Caco-2 (cell line): ENCODE measurements at regions not wholly inside any gene's neighbourhood (a gene's known extent, or its start where the extent isn't known, plus 50 kb on each side); places are given as distances from the start of the nearest gene placed in this dataset.

Experiments used
- BruUV-seq: library from RNA; stranded (reverse); fragments of 400-500 nt; replicated peaks from 2 replicates; lab custom pipeline; 2021; lab: Mats Ljungman, UMichigan
- CTCF ChIA-PET: fragments of 300-600 bp; sonication (Branson Sonifier 250); formaldehyde crosslinking; loops from one replicate; lab custom pipeline; 2022; ENCODE audit warnings: antibody characterized with exemption; lab: Charles Lee
- POLR2A ChIA-PET: fragments of 300-600 bp; sonication (Branson Sonifier 250); formaldehyde crosslinking; loops from one replicate; lab custom pipeline; 2022; ENCODE audit warnings: antibody characterized with exemption; lab: Charles Lee
- DNase-seq, 2 experiments: peaks; one replicate each; pipeline versions ENCODE4 v3.0.0 to v3.0.0-alpha.2; 2020 to 2022
- H3K27me3 ChIP-seq: replicated peaks from 2 replicates; pipeline ENCODE4 v1.6.0; 2011; ENCODE audit warnings: low read length; ENCODE audit not compliant: control insufficient read depth, insufficient read depth
- H3K36me3 ChIP-seq: 2 replicates; pipeline ENCODE4 v1.5.1; 2011; ENCODE audit warnings: low read length; ENCODE audit not compliant: control insufficient read depth, insufficient read depth
- H3K4me1 ChIP-seq: fragments of 250-450 bp; sonication (Bioruptor Pico); 2 replicates; pipeline ENCODE4 v1.5.1; 2020; ENCODE audit warnings: mild to moderate bottlenecking
- H3K4me3 ChIP-seq: 2 replicates; pipeline ENCODE4 v1.5.1; 2011; ENCODE audit warnings: low read depth, mild to moderate bottlenecking, control low read depth, low read length
- H3K9me3 ChIP-seq: fragments of 250-450 bp; sonication (Bioruptor Pico); 2 replicates; pipeline ENCODE4 v1.5.1; 2020; ENCODE audit warnings: mild to moderate bottlenecking, moderate library complexity
- H3K27ac Mint-ChIP-seq: one replicate; pipeline ENCODE4 v1.8.0; 2022; ENCODE audit warnings: mixed read lengths; ENCODE audit not compliant: unreplicated experiment
- H3K27me3 Mint-ChIP-seq: one replicate; pipeline ENCODE4 v1.8.0; 2022; ENCODE audit warnings: mixed read lengths; ENCODE audit not compliant: insufficient read depth, unreplicated experiment
- H3K36me3 Mint-ChIP-seq: one replicate; pipeline ENCODE4 v1.8.0; 2022; ENCODE audit warnings: mild to moderate bottlenecking, mixed read lengths; ENCODE audit not compliant: insufficient read depth, unreplicated experiment
- H3K4me1 Mint-ChIP-seq: one replicate; pipeline ENCODE4 v1.8.0; 2022; ENCODE audit warnings: low read depth, mixed read lengths; ENCODE audit not compliant: unreplicated experiment
- H3K4me3 Mint-ChIP-seq: one replicate; pipeline ENCODE4 v1.8.0; 2022; ENCODE audit warnings: mild to moderate bottlenecking, moderate library complexity, mixed read lengths; ENCODE audit not compliant: unreplicated experiment
- H3K9me3 Mint-ChIP-seq: one replicate; pipeline ENCODE4 v1.8.0; 2022; ENCODE audit warnings: mixed read lengths; ENCODE audit not compliant: unreplicated experiment
- intact Hi-C: fragments of 100-400 bp; cut with micrococcal nuclease; formaldehyde crosslinking; loops from one replicate; pipeline ENCODE4 v1.10.0; 2022; ENCODE audit not compliant: unreplicated experiment
- TF ChIP-seq, protein P1 (sequence below), 2 experiments: fragments of 200-600 bp in 1 of 2; IDR thresholded peaks; 1 replicate in 1 of 2; 2 replicates in 1 of 2; pipeline versions ENCODE4 v1.5.1 to v1.8.0; 2011 to 2022; ENCODE audit warnings: antibody characterized with exemption in 1 of 2, control low read depth in 1 of 2, inconsistent platforms in 1 of 2, low read depth in 1 of 2, low read length in 1 of 2, mild to moderate bottlenecking in 1 of 2, moderate library complexity in 1 of 2; ENCODE audit not compliant: insufficient read depth in 1 of 2, severe bottlenecking in 1 of 2, unreplicated experiment in 1 of 2

DNA sequence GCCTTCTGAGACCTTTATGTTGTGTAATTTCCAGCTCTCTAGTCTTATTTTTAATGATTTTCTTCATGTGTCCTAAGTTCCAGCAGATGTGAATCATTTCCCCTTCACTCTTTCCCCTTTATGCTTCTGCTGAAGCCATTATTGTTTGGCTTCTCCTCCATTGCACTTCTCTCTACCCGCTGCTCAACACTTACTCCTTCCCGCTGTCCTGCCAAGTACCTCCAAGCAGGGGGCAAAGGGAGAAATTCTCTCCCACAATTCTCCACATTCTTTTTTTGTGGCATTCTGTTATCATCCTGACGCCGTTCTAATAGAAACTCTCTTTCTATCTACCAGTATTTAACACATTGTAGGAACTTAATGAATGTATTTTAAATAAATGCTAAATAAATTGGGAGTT is 388.9 kb upstream of the TPK1 start:
- TF ChIP-seq, protein P1, sequence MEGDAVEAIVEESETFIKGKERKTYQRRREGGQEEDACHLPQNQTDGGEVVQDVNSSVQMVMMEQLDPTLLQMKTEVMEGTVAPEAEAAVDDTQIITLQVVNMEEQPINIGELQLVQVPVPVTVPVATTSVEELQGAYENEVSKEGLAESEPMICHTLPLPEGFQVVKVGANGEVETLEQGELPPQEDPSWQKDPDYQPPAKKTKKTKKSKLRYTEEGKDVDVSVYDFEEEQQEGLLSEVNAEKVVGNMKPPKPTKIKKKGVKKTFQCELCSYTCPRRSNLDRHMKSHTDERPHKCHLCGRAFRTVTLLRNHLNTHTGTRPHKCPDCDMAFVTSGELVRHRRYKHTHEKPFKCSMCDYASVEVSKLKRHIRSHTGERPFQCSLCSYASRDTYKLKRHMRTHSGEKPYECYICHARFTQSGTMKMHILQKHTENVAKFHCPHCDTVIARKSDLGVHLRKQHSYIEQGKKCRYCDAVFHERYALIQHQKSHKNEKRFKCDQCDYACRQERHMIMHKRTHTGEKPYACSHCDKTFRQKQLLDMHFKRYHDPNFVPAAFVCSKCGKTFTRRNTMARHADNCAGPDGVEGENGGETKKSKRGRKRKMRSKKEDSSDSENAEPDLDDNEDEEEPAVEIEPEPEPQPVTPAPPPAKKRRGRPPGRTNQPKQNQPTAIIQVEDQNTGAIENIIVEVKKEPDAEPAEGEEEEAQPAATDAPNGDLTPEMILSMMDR (IDR thresholded peaks at IDR 0.05; ENCODE audit: insufficient read depth in 1 of 2, low read depth in 1 of 2, low read length in 1 of 2, severe bottlenecking in 1 of 2, unreplicated experiment in 1 of 2): no peak
- no TSS peak for BruUV-seq
- Histone ChIP-seq H3K4me3 (no peak overlapping the region), H3K4me1 (no peaks in the 10 kb centered on the region), H3K9me3 (no peaks in the 10 kb centered on the region; the same call in 1 of the 2 replicates), H3K36me3 (no peaks in the 10 kb centered on the region), H3K27me3 (no peaks in the 10 kb centered on the region)
- ChIA-PET CTCF (no interaction called here), POLR2A (no interaction called here)
- Mint-ChIP-seq H3K9me3 (no peaks in the 10 kb centered on the region), H3K4me3 (no peak overlapping the region), H3K27me3 (no peaks in the 10 kb centered on the region), H3K4me1 (no peaks in the 10 kb centered on the region), H3K27ac (no peak overlapping the region), H3K36me3 (no peaks in the 10 kb centered on the region)
- DNase-seq: no peak
- intact Hi-C loops: no loop called here

DNA sequence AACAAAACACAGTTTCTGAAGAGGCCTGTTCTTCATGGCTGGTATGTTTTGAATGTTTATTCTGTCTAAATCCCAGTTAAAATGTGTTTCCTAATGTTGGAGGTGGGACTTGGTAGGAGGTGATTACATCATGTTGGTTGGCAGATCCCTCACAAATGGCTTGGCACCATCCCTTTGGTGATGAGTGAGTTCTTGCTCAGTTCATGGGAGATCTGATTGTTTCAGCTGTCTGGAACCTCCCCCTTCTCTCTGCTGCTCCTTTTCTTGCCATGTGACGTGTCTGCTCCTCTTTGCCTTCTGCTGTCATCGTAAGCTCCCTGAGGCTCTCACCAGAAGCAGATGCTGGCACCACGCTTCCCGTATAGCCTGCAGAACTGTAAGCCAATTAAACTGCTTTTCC is 383.6 kb upstream of the TPK1 start:
- CTCF ChIA-PET: no interaction called here
- Histone ChIP-seq H3K9me3 (no peaks in the 10 kb centered on the region), H3K36me3 (no peaks in the 10 kb centered on the region), H3K4me3 (no peak overlapping the region), H3K4me1 (no peaks in the 10 kb centered on the region), H3K27me3 (no peaks in the 10 kb centered on the region)
- no peak overlapping the region for H3K27ac Mint-ChIP-seq
- no TSS peak for BruUV-seq
- TF ChIP-seq, protein P1 (IDR thresholded peaks at IDR 0.05; ENCODE audit: insufficient read depth in 1 of 2, low read depth in 1 of 2, low read length in 1 of 2, severe bottlenecking in 1 of 2, unreplicated experiment in 1 of 2): no peak
- H3K9me3 Mint-ChIP-seq: no peaks in the 10 kb centered on the region
- H3K27me3 Mint-ChIP-seq: peaks cover 11% of the 10 kb centered on the region
- no peaks in the 10 kb centered on the region for H3K36me3 Mint-ChIP-seq
- intact Hi-C loops: no loop called here
- no peaks in the 10 kb centered on the region for H3K4me1 Mint-ChIP-seq
- H3K4me3 Mint-ChIP-seq: no peak overlapping the region
- POLR2A ChIA-PET: no interaction called here
- DNase-seq: no peak

DNA sequence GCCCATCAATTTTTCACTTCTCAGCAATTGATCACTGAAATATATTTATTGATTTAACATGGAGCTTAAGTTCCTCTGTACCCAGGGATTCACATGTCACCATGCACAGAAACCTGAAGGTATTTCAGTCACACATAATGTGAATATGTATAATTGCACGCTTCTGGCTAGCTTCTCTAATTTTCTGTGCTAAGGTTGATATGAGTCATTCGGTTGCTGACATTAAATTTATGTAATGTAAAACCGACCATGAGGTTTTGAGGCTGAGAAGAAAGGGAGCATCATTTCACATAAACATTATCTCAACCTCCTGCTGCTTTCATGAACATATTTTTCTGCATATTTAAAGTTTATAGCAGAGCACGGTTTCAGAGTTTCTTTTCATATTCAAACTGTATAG is 381.0 kb upstream of the TPK1 start:
- H3K9me3 Mint-ChIP-seq: no peaks in the 10 kb centered on the region
- POLR2A ChIA-PET: no interaction called here
- H3K4me1 Mint-ChIP-seq: no peaks in the 10 kb centered on the region
- TF ChIP-seq, protein P1 (IDR thresholded peaks at IDR 0.05; ENCODE audit: insufficient read depth in 1 of 2, low read depth in 1 of 2, low read length in 1 of 2, severe bottlenecking in 1 of 2, unreplicated experiment in 1 of 2): no peak
- Histone ChIP-seq H3K9me3 (no peaks in the 10 kb centered on the region), H3K4me1 (no peaks in the 10 kb centered on the region), H3K4me3 (no peak overlapping the region), H3K36me3 (no peaks in the 10 kb centered on the region), H3K27me3 (no peaks in the 10 kb centered on the region)
- H3K27me3 Mint-ChIP-seq: peaks cover 11% of the 10 kb centered on the region
- H3K27ac Mint-ChIP-seq: no peak overlapping the region
- no peak for DNase-seq
- intact Hi-C loops: no loop called here
- no TSS peak for BruUV-seq
- H3K36me3 Mint-ChIP-seq: no peaks in the 10 kb centered on the region
- H3K4me3 Mint-ChIP-seq: no peak overlapping the region
- CTCF ChIA-PET: no interaction called here
